H1 (cell line): ENCODE measurements at regions not wholly inside any gene's neighbourhood (a gene's known extent, or its start where the extent isn't known, plus 50 kb on each side); places are given as distances from the start of the nearest gene placed in this dataset.

Source experiments
- ATF2 ChIP-seq: IDR thresholded peaks from 2 replicates; pipeline ENCODE4 v1.6.1; 2012; ENCODE audit warnings: low read length, inconsistent platforms
- BACH1 ChIP-seq: IDR thresholded peaks from 2 replicates; pipeline ENCODE4 v1.6.1; 2012; ENCODE audit warnings: low read length, improper control_type of control experiment
- CHD2 ChIP-seq: IDR thresholded peaks from 2 replicates; pipeline ENCODE4 v1.6.1; 2012; ENCODE audit warnings: low read length, improper control_type of control experiment
- SP4 ChIP-seq: IDR thresholded peaks from 2 replicates; pipeline ENCODE4 v1.6.1; 2012; ENCODE audit warnings: low read length, inconsistent platforms
- USF2 ChIP-seq: IDR thresholded peaks from 2 replicates; pipeline ENCODE4 v1.6.1; 2011; ENCODE audit warnings: low read length, improper control_type of control experiment

GRCh38 chr13:85473144-85473543 lies 326.1 kb downstream of the SLITRK6 start (continued):
- no peak for TF ChIP-seq ATF2
- TF ChIP-seq BACH1: no peak
- no peak for TF ChIP-seq USF2
- TF ChIP-seq SP4: no peak
- TF ChIP-seq CHD2: no peak
